Neural progenitor cell (in vitro differentiated cells): ENCODE measurements at regions not wholly inside any gene's neighbourhood (a gene's known extent, or its start where the extent isn't known, plus 50 kb on each side); places are given as distances from the start of the nearest gene placed in this dataset.

Experiments used
- EZH2 ChIP-seq: fragments of 200-600 bp; sonication (generic); IDR thresholded peaks from 2 replicates; pipeline ENCODE4 v1.6.1; 2017; ENCODE audit warnings: antibody characterized with exemption, mild to moderate bottlenecking, moderate library complexity
- EZH2phosphoT487 ChIP-seq: fragments of 200-600 bp; sonication (generic); IDR thresholded peaks from 2 replicates; pipeline ENCODE4 v1.6.1; 2017; ENCODE audit warnings: antibody characterized with exemption
- TF ChIP-seq, protein P1 (sequence below): fragments of 200-600 bp; sonication (generic); IDR thresholded peaks from 2 replicates; pipeline ENCODE4 v1.5.1; 2017; ENCODE audit warnings: antibody characterized with exemption, mild to moderate bottlenecking

DNA sequence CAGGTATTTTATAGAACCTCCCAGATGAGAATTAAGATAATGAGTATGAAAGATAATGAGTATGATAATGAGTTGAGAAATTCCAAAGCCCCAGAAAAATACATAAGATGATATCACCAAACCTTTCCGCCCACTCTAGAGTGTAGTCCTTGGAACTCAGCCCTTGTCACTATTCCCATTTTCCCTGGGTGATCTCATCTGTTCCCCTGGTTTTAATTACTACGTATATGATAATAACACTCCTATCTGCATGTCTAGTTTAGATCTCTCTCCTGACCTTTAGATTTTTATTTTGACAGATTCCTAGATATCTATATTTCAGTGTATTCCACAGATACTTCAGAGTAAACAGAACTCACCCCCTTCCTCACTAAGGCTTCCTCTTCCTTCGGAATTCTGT, 51.0 kb upstream of the ASIP start:
- TF ChIP-seq, protein P1, sequence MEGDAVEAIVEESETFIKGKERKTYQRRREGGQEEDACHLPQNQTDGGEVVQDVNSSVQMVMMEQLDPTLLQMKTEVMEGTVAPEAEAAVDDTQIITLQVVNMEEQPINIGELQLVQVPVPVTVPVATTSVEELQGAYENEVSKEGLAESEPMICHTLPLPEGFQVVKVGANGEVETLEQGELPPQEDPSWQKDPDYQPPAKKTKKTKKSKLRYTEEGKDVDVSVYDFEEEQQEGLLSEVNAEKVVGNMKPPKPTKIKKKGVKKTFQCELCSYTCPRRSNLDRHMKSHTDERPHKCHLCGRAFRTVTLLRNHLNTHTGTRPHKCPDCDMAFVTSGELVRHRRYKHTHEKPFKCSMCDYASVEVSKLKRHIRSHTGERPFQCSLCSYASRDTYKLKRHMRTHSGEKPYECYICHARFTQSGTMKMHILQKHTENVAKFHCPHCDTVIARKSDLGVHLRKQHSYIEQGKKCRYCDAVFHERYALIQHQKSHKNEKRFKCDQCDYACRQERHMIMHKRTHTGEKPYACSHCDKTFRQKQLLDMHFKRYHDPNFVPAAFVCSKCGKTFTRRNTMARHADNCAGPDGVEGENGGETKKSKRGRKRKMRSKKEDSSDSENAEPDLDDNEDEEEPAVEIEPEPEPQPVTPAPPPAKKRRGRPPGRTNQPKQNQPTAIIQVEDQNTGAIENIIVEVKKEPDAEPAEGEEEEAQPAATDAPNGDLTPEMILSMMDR, result no peak
- TF ChIP-seq EZH2, result no peak
- no peak for TF ChIP-seq EZH2phosphoT487
